ENCODE measurements at regions not wholly inside any gene's neighbourhood (a gene's known extent, or its start where the extent isn't known, plus 50 kb on each side); places are given as distances from the start of the nearest gene placed in this dataset.
"Not testable (repeated sequence)": the region's sequence is repeated elsewhere in the genome, so short reads cannot be mapped to it uniquely, and the experiment has no call there.

DNA sequence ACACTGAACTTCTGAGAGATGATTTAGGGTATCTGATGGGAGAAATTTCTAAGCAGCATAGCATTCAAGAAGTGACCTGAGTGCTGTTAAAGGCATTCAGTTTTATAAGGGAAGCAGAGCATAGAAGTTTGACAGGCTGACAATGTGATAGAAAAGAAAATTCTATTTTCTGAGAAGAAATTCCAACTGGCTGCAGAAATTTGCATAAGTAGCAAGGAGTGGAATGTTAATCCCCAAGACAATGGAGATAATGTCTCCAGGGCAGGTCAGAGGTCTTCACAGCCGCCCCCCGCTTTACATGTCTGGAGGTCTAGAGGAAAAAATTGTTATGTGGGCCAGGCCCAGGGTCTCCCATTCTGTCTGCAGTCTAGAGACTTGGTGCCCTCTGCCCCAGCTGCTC is 1361.8 kb upstream of the EYS start:
- no peak for DNase-seq

GRCh38 chr6:67064323-67064722 is 1357.3 kb upstream of the EYS start:
- no peak for DNase-seq

DNA sequence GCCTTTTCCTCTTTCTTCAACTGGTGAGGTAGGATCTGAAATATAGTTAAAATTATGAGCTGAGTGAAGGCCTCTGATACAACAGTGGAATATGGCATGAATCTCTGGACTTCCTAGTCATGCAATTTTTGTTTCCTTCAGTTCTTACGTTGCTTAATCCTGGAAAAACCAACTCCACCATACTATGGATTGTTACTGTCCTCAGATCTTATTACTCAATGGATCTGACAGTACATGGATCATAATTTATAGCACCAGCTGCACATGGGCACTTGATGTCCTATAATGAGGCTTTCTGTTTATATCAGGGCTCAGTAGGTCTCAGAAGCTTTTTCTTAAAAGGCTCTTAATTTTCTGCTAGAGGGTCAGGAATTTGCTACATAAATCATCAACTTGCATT is 1341.0 kb upstream of the EYS start:
- DNase-seq: no peak

DNA sequence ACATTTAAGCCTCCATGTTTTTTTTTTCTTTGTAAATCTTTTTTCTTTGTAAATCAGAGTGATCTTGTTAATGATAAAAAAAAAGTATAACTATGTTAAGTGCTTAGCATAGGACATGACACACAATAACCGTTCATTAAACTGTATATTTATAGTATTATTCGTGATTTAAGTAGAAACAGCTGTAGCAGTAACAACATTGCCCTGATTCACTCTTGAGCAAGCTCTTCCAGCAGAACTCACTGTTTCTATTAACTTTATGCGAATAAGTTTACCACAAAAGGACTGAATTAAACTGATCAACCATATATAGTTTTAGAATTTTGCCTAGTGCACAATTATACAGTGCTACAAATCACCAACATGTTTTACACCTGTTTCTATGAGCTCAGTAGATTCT is 1338.0 kb upstream of the EYS start:
- no peak for DNase-seq

- DNase-seq: no peak
Measured at GRCh38 chr6:67031451-67031850, 1324.4 kb upstream of the EYS start.

GRCh38 chr6:67030861-67031260 is 1323.8 kb upstream of the EYS start:
- DNase-seq: no peak

GRCh38 chr6:67016921-67017460 is 1310.0 kb upstream of the EYS start:
- no peak for DNase-seq

GRCh38 chr6:67011441-67011840 is 1304.4 kb upstream of the EYS start:
- no peak for DNase-seq

DNA sequence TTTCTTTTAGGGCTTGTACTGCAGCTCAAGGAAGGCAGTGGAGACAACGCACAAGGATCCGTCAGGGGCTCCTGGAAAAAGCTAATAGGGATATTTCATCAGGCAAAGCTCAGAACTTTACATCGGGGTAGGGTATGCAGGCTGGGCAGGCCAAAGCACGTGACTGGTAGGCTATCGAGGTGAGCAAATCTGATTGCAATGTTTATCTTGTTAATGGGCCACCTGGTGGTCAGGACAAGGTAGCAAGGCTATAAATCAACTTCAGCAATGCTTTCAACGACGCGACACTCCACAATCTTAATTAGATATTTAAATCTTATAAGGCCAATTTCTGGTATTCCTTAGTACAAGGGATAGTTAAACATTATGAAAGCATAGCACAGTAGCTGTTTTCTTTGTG is 1302.8 kb upstream of the EYS start:
- no peak for DNase-seq

GRCh38 chr6:67003844-67004243 is 1296.8 kb upstream of the EYS start:
- no peak for DNase-seq

DNA sequence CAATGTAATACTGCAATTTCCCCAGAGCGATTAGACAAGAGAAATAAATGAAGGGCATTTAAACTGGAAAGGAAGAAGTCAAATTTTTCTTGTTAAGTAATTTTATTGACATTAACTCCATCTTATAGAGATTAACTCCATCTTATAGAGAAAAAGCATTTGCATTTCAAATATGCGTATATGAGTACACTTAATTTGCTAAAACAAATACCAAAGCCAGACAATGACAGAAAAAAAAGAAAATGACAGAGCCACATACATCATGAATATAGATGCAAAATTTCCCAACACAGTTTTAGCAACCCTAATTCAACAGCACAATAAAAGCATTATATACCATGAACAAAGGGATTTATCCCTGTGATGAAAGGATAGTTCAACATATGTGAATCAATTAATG is 1293.1 kb upstream of the EYS start:
- DNase-seq: no peak

GRCh38 chr6:66997579-66997978 is 1290.6 kb upstream of the EYS start:
- DNase-seq: not testable (repeated sequence)

GRCh38 chr6:66995669-66996068 is 1288.6 kb upstream of the EYS start:
- no peak for DNase-seq

- not testable (repeated sequence) for DNase-seq
Measured at GRCh38 chr6:66993708-66994107, 1286.7 kb upstream of the EYS start.

DNA sequence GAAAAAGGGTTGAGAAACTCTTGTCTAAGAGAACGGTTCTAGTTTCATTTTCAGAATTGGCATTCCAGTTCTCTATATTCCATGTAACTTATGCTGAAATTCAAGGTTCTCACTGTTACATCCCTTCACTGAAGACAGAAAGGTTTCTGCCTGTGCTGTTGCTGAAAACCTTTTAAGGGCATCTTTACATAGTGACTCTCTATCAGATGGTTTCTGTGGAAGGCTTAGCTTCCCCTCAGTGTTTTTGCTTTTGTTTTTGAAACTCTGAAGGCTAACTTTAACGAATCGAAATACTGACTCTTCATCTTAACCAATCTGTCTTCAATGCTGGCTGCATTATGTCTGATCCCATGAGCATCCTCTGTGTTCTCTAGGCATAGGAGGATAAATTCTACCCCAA is 1286.2 kb upstream of the EYS start:
- DNase-seq: no peak

- DNase-seq: no peak
Measured at GRCh38 chr6:66992660-66993059, 1285.6 kb upstream of the EYS start.

GRCh38 chr6:66986940-66987339 is 1279.9 kb upstream of the EYS start:
- DNase-seq: no peak

DNA sequence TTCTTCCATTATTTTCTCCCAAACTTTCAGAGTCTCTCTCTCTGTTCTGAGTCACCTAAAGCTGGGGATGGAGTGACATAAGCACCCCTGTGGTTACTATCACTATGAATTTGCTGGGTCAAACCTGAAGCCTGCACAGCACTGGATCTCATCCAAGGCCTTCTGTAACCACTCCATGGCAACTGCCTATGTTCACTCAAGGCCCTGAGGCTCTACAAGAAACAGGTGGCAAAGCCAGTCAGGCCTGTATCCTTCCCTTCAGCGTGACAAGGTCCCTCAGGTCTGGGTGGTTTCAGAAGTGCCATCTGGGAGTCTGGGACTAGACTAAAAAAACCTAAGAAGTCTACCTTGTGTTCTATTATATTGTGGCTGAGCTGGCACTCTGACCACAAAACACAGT is 1278.8 kb upstream of the EYS start:
- no peak for DNase-seq

DNA sequence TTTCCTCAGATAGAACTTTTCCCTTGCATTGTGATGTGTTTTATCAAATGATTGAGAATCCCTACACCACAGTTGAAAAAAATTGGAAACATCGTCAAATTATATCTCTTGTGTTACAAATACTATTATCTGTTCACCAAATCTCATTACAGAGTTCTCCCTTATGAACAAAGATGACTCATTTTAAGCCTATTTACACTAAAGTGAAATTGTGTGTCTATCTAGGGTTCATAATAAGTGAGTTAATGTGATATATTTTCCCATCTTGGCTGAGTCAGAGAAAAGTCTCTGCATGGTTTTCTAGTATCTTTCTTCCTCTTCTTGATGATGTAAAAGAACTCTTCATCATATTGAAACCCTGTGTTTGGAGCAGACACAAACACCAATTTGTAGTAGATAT is 1263.3 kb upstream of the EYS start:
- DNase-seq: no peak

DNA sequence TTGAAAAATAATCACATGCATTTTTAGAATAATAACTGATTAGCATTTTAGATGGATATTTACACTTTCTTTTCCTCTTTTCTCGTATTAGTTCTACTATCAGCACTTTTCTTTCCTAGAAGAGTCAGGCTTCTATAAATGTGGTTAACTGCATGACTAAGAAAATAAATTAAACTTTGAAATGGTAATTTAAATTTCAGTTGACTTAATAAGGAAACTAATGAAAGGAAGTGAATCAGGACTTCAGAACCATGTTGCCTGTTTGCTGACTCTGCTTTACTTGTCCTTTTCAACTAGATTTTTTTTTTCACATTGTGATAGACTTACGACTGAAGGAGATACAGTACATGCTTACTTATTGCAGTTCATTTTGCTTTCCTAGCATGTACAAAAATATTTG is 1258.2 kb upstream of the EYS start:
- DNase-seq: no peak

GRCh38 chr6:66964216-66964615 is 1257.2 kb upstream of the EYS start:
- DNase-seq: no peak

DNA sequence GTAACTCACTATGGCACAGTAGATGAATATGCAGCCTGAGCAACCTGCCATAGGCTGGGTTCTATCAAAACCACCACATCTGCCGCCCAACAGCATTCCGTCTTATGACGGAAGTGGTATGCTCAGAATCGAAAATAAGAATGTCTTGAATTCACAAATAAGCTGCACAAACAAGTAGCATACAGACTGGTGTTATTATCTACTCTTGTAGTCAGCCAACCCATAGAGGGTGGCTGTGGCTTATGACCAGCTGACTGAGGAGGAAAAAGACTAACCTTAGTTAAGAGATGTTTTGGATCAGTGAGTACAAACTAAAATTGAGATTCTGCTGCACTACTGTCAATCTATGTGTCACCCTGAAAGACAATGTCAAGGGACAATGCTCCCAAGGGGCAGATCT is 1255.1 kb upstream of the EYS start:
- no peak for DNase-seq

- DNase-seq: no peak
Measured at GRCh38 chr6:66961191-66961590, 1254.2 kb upstream of the EYS start.

DNA sequence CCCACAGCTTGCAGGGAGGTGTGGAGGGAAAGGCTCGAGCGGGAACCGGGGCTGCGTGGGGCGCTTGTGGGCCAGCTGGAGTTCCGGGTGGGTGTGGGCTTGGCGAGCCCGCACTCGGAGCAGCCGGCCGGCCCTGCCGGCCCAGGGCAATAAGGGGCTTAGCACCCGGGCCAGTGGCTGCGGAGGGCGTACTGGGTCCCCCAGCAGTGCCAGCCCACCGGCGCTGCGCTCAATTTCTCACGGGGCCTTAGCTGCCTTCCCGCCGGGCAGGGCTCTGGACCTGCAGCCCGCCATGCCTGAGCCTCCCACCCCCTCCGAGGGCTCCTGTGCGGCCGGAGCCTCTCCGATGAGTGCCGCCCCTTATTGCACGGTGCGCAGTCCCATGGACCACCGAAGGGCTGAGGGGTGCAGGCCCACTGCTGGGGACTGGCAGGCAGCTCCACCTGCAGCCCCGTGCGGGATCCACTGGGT is 1242.2 kb upstream of the EYS start:
- DNase-seq: no peak

- no peak for DNase-seq
Measured at GRCh38 chr6:66948106-66948505, 1241.1 kb upstream of the EYS start.
